ENCODE measurements at regions not wholly inside any gene's neighbourhood (a gene's known extent, or its start where the extent isn't known, plus 50 kb on each side); places are given as distances from the start of the nearest gene placed in this dataset.

DNA sequence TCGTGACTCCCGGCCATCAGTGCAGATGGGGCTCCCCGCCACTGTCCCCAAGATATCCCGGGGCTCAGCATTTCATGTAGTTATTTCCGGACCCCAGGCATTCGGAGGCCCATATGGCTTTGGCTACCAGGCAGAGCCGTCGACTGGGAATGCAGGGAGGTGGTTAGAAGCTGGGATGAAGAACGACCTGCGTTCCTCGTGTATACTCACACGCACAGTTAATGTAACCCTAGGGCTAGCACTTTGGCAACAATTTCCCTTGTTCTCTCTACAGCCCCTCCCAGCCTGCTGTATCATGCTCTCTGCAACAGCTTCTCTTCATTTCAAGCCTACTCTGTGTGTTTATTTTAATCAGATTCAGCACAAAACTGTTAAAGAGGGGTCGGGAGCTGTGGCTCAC lies 240.4 kb downstream of the MYLK4 start:
- H3K9me3 ChIP-seq (ENCODE audit: low read length), result no peaks in the 10 kb centered on the region
- no peaks in the 10 kb centered on the region for H3K9me2 ChIP-seq (ENCODE audit: low read depth, low read length)
- no peak overlapping the region for H3K27ac ChIP-seq (ENCODE audit: low read depth, low read length, poor library complexity, severe bottlenecking)
- H4K20me1 ChIP-seq (ENCODE audit: insufficient read depth, low read length), result no peaks in the 10 kb centered on the region
- no peak overlapping the region for H3K9ac ChIP-seq (ENCODE audit: low read length)
- no peak overlapping the region for H2AFZ ChIP-seq (ENCODE audit: low read length)
- H3K4me1 ChIP-seq (ENCODE audit: insufficient read depth, low read length, severe bottlenecking), result no peaks in the 10 kb centered on the region
- H3F3A ChIP-seq (ENCODE audit: insufficient read depth, low read length), result no peaks in the 10 kb centered on the region
- H3K36me3 ChIP-seq (ENCODE audit: insufficient read depth, low read length), result no peaks in the 10 kb centered on the region
- H3K4me3 ChIP-seq (ENCODE audit: low read depth, low read length, poor library complexity, severe bottlenecking), result no peak overlapping the region
- no peak for TF ChIP-seq EZH2 (IDR thresholded peaks at IDR 0.05; ENCODE audit: borderline replicate concordance, low read length)
- TF ChIP-seq, protein P1, sequence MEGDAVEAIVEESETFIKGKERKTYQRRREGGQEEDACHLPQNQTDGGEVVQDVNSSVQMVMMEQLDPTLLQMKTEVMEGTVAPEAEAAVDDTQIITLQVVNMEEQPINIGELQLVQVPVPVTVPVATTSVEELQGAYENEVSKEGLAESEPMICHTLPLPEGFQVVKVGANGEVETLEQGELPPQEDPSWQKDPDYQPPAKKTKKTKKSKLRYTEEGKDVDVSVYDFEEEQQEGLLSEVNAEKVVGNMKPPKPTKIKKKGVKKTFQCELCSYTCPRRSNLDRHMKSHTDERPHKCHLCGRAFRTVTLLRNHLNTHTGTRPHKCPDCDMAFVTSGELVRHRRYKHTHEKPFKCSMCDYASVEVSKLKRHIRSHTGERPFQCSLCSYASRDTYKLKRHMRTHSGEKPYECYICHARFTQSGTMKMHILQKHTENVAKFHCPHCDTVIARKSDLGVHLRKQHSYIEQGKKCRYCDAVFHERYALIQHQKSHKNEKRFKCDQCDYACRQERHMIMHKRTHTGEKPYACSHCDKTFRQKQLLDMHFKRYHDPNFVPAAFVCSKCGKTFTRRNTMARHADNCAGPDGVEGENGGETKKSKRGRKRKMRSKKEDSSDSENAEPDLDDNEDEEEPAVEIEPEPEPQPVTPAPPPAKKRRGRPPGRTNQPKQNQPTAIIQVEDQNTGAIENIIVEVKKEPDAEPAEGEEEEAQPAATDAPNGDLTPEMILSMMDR (IDR thresholded peaks at IDR 0.05; ENCODE audit: low read length), result no peak
- no peaks in the 10 kb centered on the region; the same call in 1 of the 2 replicates for H3K27me3 ChIP-seq (ENCODE audit: insufficient read depth, low read length)
- no peaks in the 10 kb centered on the region for H3K79me2 ChIP-seq (ENCODE audit: insufficient read depth, low read length)
- no peak overlapping the region for H3K4me2 ChIP-seq (ENCODE audit: low read length)

DNA sequence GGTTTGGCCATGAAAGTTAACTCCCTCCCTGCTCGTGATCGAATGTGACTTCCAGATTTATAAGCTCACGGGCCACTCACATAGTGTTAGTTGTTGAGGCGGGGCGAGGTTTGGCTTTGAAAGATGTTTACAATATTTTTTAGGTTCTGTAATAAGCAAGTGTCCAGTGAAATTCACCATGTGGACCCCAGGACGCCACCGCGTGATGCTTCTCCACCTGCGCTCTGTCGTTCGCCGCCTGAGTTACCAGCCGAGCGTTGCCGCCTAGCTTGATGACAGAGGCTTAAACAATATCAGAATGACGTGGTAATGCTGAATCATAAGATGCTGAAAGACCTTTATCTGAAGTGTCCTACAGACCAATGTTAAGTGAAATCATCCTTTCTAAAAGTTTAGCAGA lies 241.0 kb downstream of the MYLK4 start:
- Histone ChIP-seq H3K27me3 (ENCODE audit: insufficient read depth, low read length) (no peaks in the 10 kb centered on the region; the same call in 1 of the 2 replicates), H3K4me1 (ENCODE audit: insufficient read depth, low read length, severe bottlenecking) (no peaks in the 10 kb centered on the region), H3K79me2 (ENCODE audit: insufficient read depth, low read length) (no peaks in the 10 kb centered on the region), H3K36me3 (ENCODE audit: insufficient read depth, low read length) (no peaks in the 10 kb centered on the region), H3K4me2 (ENCODE audit: low read length) (no peak overlapping the region), H3K4me3 (ENCODE audit: low read depth, low read length, poor library complexity, severe bottlenecking) (no peak overlapping the region), H3K9me2 (ENCODE audit: low read depth, low read length) (no peaks in the 10 kb centered on the region), H4K20me1 (ENCODE audit: insufficient read depth, low read length) (no peaks in the 10 kb centered on the region), H3K9me3 (ENCODE audit: low read length) (no peaks in the 10 kb centered on the region), H2AFZ (ENCODE audit: low read length) (no peak overlapping the region), H3K9ac (ENCODE audit: low read length) (no peak overlapping the region), H3K27ac (ENCODE audit: low read depth, low read length, poor library complexity, severe bottlenecking) (no peak overlapping the region), H3F3A (ENCODE audit: insufficient read depth, low read length) (no peaks in the 10 kb centered on the region)
- TF ChIP-seq, protein P1 (IDR thresholded peaks at IDR 0.05; ENCODE audit: low read length), result no peak
- no peak for TF ChIP-seq EZH2 (IDR thresholded peaks at IDR 0.05; ENCODE audit: borderline replicate concordance, low read length)

DNA sequence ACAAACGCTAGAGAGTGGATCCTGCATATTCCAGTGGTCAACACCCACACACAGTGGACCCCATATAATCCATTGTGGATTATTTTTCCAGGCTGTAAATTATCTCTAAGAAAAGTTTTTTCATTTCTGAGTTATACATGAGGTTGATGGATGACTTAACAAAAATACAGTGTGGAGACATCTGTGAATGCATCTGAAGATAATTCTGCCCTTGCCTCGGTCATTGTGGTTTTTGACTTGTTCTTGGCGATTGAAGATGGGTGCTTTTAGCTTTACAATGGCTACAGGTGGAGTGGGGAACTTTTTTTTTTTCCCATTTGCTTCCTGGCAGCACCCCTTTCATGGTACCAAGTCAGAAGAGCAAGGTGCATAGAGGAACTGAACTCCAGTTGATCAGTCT lies 242.7 kb downstream of the MYLK4 start:
- no peak overlapping the region for H3K4me3 ChIP-seq (ENCODE audit: low read depth, low read length, poor library complexity, severe bottlenecking)
- no peaks in the 10 kb centered on the region; the same call in 1 of the 2 replicates for H3K27me3 ChIP-seq (ENCODE audit: insufficient read depth, low read length)
- H3F3A ChIP-seq (ENCODE audit: insufficient read depth, low read length), result no peaks in the 10 kb centered on the region
- H3K9ac ChIP-seq (ENCODE audit: low read length), result no peak overlapping the region
- no peaks in the 10 kb centered on the region for H3K36me3 ChIP-seq (ENCODE audit: insufficient read depth, low read length)
- no peak overlapping the region for H3K4me2 ChIP-seq (ENCODE audit: low read length)
- TF ChIP-seq, protein P1 (IDR thresholded peaks at IDR 0.05; ENCODE audit: low read length), result no peak
- TF ChIP-seq EZH2 (IDR thresholded peaks at IDR 0.05; ENCODE audit: borderline replicate concordance, low read length), result no peak
- no peaks in the 10 kb centered on the region for H3K4me1 ChIP-seq (ENCODE audit: insufficient read depth, low read length, severe bottlenecking)
- H3K27ac ChIP-seq (ENCODE audit: low read depth, low read length, poor library complexity, severe bottlenecking), result no peak overlapping the region
- no peaks in the 10 kb centered on the region for H3K9me2 ChIP-seq (ENCODE audit: low read depth, low read length)
- no peaks in the 10 kb centered on the region for H3K79me2 ChIP-seq (ENCODE audit: insufficient read depth, low read length)
- no peaks in the 10 kb centered on the region for H4K20me1 ChIP-seq (ENCODE audit: insufficient read depth, low read length)
- no peak overlapping the region for H2AFZ ChIP-seq (ENCODE audit: low read length)
- H3K9me3 ChIP-seq (ENCODE audit: low read length), result no peaks in the 10 kb centered on the region

Measured in OCI-LY1 (cell line).